Osteocyte (in vitro differentiated cells): ENCODE measurements at regions not wholly inside any gene's neighbourhood (a gene's known extent, or its start where the extent isn't known, plus 50 kb on each side); places are given as distances from the start of the nearest gene placed in this dataset.

Experiments
- DNase-seq: peaks from one replicate; pipeline ENCODE4 v3.0.0; 2021; ENCODE audit warnings: mixed read lengths; ENCODE audit not compliant: unreplicated experiment; ENCODE audit errors: extremely low spot score
- H3K27ac Mint-ChIP-seq: one replicate; pipeline ENCODE4 v1.8.0; 2021; ENCODE audit warnings: mild to moderate bottlenecking, mixed read lengths; ENCODE audit not compliant: unreplicated experiment
- H3K27me3 Mint-ChIP-seq: one replicate; pipeline ENCODE4 v1.8.0; 2021; ENCODE audit warnings: mixed read lengths; ENCODE audit not compliant: unreplicated experiment
- H3K36me3 Mint-ChIP-seq: one replicate; pipeline ENCODE4 v1.8.0; 2021; ENCODE audit warnings: mixed read lengths; ENCODE audit not compliant: unreplicated experiment
- H3K4me1 Mint-ChIP-seq: one replicate; pipeline ENCODE4 v1.8.0; 2021; ENCODE audit warnings: mixed read lengths; ENCODE audit not compliant: unreplicated experiment
- H3K4me3 Mint-ChIP-seq: one replicate; pipeline ENCODE4 v1.8.0; 2021; ENCODE audit warnings: mild to moderate bottlenecking, moderate library complexity, mixed read lengths; ENCODE audit not compliant: unreplicated experiment
- H3K9me3 Mint-ChIP-seq: one replicate; pipeline ENCODE4 v1.8.0; 2021; ENCODE audit warnings: mixed read lengths; ENCODE audit not compliant: unreplicated experiment
- CTCF ChIP-seq: fragments of 200-600 bp; sonication (generic); IDR thresholded peaks from 2 replicates; pipeline ENCODE4 v1.5.0; 2021; ENCODE audit warnings: antibody characterized with exemption, mild to moderate bottlenecking, moderate library complexity

- Mint-ChIP-seq H3K27ac (no peak overlapping the region), H3K36me3 (no peaks in the 10 kb centered on the region), H3K27me3 (peaks cover 2% of the 10 kb centered on the region), H3K4me1 (no peaks in the 10 kb centered on the region), H3K4me3 (no peak overlapping the region), H3K9me3 (peaks cover 26% of the 10 kb centered on the region)
- no peak for DNase-seq
- no peak for TF ChIP-seq CTCF
Measured at GRCh38 chr9:75274781-75275180, 186.5 kb downstream of the OSTF1 start.

- no peak for DNase-seq
- Mint-ChIP-seq H3K4me1 (no peaks in the 10 kb centered on the region), H3K9me3 (peaks cover 22% of the 10 kb centered on the region), H3K27me3 (peaks cover 9% of the 10 kb centered on the region), H3K36me3 (no peaks in the 10 kb centered on the region), H3K4me3 (no peak overlapping the region), H3K27ac (no peak overlapping the region)
- TF ChIP-seq CTCF: no peak
Measured at GRCh38 chr9:75282047-75282446, 193.7 kb downstream of the OSTF1 start.

- Mint-ChIP-seq H3K27me3 (peaks cover 20% of the 10 kb centered on the region), H3K27ac (no peak overlapping the region), H3K4me1 (no peaks in the 10 kb centered on the region), H3K4me3 (no peak overlapping the region), H3K9me3 (peaks cover 23% of the 10 kb centered on the region), H3K36me3 (no peaks in the 10 kb centered on the region)
- TF ChIP-seq CTCF: no peak
- DNase-seq: no peak
Measured at GRCh38 chr9:75289332-75289731, 201.0 kb downstream of the OSTF1 start.

GRCh38 chr9:75299324-75299723, 211.0 kb downstream of the OSTF1 start:
- no peak for DNase-seq
- Mint-ChIP-seq H3K4me1 (no peaks in the 10 kb centered on the region), H3K4me3 (no peak overlapping the region), H3K36me3 (no peaks in the 10 kb centered on the region), H3K27me3 (peaks cover 4% of the 10 kb centered on the region), H3K27ac (no peak overlapping the region), H3K9me3 (peaks cover 16% of the 10 kb centered on the region)
- no peak for TF ChIP-seq CTCF

- Mint-ChIP-seq H3K27ac (no peak overlapping the region), H3K4me3 (no peak overlapping the region), H3K4me1 (no peaks in the 10 kb centered on the region), H3K27me3 (peaks cover 19% of the 10 kb centered on the region), H3K36me3 (no peaks in the 10 kb centered on the region), H3K9me3 (no peaks in the 10 kb centered on the region)
- TF ChIP-seq CTCF: peak; percentile 60
- no peak for DNase-seq
Measured at GRCh38 chr9:75333624-75334023, 245.3 kb downstream of the OSTF1 start.
